ENCODE measurements at regions not wholly inside any gene's neighbourhood (a gene's known extent, or its start where the extent isn't known, plus 50 kb on each side); places are given as distances from the start of the nearest gene placed in this dataset.

- TF ChIP-seq CTCF (IDR thresholded peaks at IDR 0.05 in 4 of 5, conservative IDR thresholded peaks at IDR 0.05 in 1 of 5) (no peak), POLR2A (IDR thresholded peaks at IDR 0.05) (no peak)
These were observed 88.4 kb upstream of the RASGRP1 start for GRCh38 chr15:38652998-38653397.
